GM12878 (cell line): ENCODE measurements at regions not wholly inside any gene's neighbourhood (a gene's known extent, or its start where the extent isn't known, plus 50 kb on each side); places are given as distances from the start of the nearest gene placed in this dataset.

ENCODE experiments used
- ATAC-seq: fragments of 200-7000 bp; cut with Tn5 transposase; 3 replicates; pipeline ENCODE4 v1.9.1; 2020; ENCODE audit warnings: mild to moderate bottlenecking, moderate library complexity
- BruUV-seq: library from RNA; stranded (reverse); fragments of 400-500 nt; replicated peaks from 2 replicates; lab custom pipeline; 2021; lab: Mats Ljungman, UMichigan
- CTCF ChIA-PET: fragments of 300-600 bp; sonication (Branson Sonifier 250); formaldehyde crosslinking; extraction: SDS; loops from one replicate; lab custom pipeline; 2021; ENCODE audit warnings: inconsistent platforms; lab: Yijun Ruan, JAX
- POLR2A ChIA-PET: fragments of 350-600 bp; formaldehyde crosslinking; extraction: SDS; loops from one replicate; lab custom pipeline; 2021; ENCODE audit warnings: inconsistent platforms; lab: Charles Lee
- RAD21 ChIA-PET: fragments of 300-600 bp; sonication (Branson Sonifier 250); formaldehyde crosslinking; loops from one replicate; lab custom pipeline; 2023; ENCODE audit warnings: antibody characterized with exemption; ENCODE audit not compliant: unreplicated experiment; lab: Charles Lee
- SMC1A ChIA-PET: fragments of 300-600 bp; sonication (Branson Sonifier 250); formaldehyde crosslinking; loops from one replicate; lab custom pipeline; 2023; ENCODE audit not compliant: unreplicated experiment, uncharacterized antibody; lab: Charles Lee
- DNase-seq: peaks from one replicate; pipeline ENCODE4 v3.0.0-alpha.2; 2011; ENCODE audit warnings: low read depth, low spot score
- FAIRE-seq: peaks from 3 replicates; lab custom pipeline; 2011; peaks lifted over from hg19 to GRCh38; lab: Jason Lieb, UNC
- H2AFZ ChIP-seq: 2 replicates; pipeline ENCODE4 v1.6.0; 2011; ENCODE audit warnings: low read depth, low read length, control low read depth; ENCODE audit not compliant: control insufficient read depth
- H3K27ac ChIP-seq: 2 replicates; pipeline ENCODE4 v1.5.1; 2011; ENCODE audit warnings: control low read depth; ENCODE audit not compliant: control insufficient read depth, insufficient read depth
- H3K27me3 ChIP-seq, 2 experiments: replicated peaks in 1 of 2; 2 replicates each; pipeline versions ENCODE4 v1.6.0 to v1.6.1; 2011; ENCODE audit warnings: low read length in 1 of 2; ENCODE audit not compliant: control insufficient read depth in 2 of 2, insufficient read depth in 2 of 2
- H3K36me3 ChIP-seq, 2 experiments: 2 replicates each; pipeline ENCODE4 v1.5.1; 2011; ENCODE audit warnings: low read length in 1 of 2; ENCODE audit not compliant: control insufficient read depth in 2 of 2, insufficient read depth in 2 of 2
- H3K4me1 ChIP-seq: 2 replicates; pipeline ENCODE4 v1.6.1; 2011; ENCODE audit warnings: mild to moderate bottlenecking, low read length, moderate library complexity, mixed read lengths; ENCODE audit not compliant: control insufficient read depth, insufficient read depth
- H3K4me2 ChIP-seq: 2 replicates; pipeline ENCODE4 v1.6.0; 2011; ENCODE audit warnings: control low read depth; ENCODE audit not compliant: control insufficient read depth, insufficient read depth
- H3K4me3 ChIP-seq: fragments of 200-600 bp; sonication (generic); 2 replicates; pipeline ENCODE4 v1.5.1; 2016
- H3K79me2 ChIP-seq: 2 replicates; pipeline ENCODE4 v1.6.0; 2011; ENCODE audit warnings: low read length; ENCODE audit not compliant: control insufficient read depth, insufficient read depth
- H3K9ac ChIP-seq: 2 replicates; pipeline ENCODE4 v1.8.0; 2011; ENCODE audit warnings: low read length, control low read depth, mixed read lengths; ENCODE audit not compliant: control insufficient read depth, insufficient read depth
- H3K9me3 ChIP-seq: replicated peaks from 3 replicates; pipeline ENCODE4 v1.5.1; 2011; ENCODE audit warnings: mild to moderate bottlenecking, low read length; ENCODE audit not compliant: control insufficient read depth, insufficient read depth
- H4K20me1 ChIP-seq: 2 replicates; pipeline ENCODE4 v1.6.0; 2011; ENCODE audit not compliant: control insufficient read depth, insufficient read depth
- BRCA1 ChIP-seq: IDR thresholded peaks from 2 replicates; pipeline ENCODE4 v1.6.1; 2011; ENCODE audit warnings: low read depth, low read length, improper control_type of control experiment
- EED ChIP-seq: sonication (generic); IDR thresholded peaks from 2 replicates; pipeline ENCODE4 v1.6.1; 2016; ENCODE audit warnings: antibody characterized with exemption, low read depth
- EGR1 ChIP-seq, 2 experiments: IDR thresholded peaks; 1 replicate in 1 of 2; 2 replicates in 1 of 2; pipeline ENCODE4 v1.6.1; 2011 to 2012; ENCODE audit warnings: low read depth in 2 of 2, low read length in 2 of 2, borderline replicate concordance in 1 of 2, mild to moderate bottlenecking in 1 of 2, moderate library complexity in 1 of 2
- ETV6 ChIP-seq, 2 experiments: fragments of 450-650 bp in 1 of 2; IDR thresholded peaks in 1 of 2; conservative IDR thresholded peaks in 1 of 2; 2 replicates each; pipeline ENCODE4 v1.6.1; 2014; ENCODE audit warnings: antibody characterized with exemption in 1 of 2, borderline replicate concordance in 1 of 2, low read depth in 1 of 2, mild to moderate bottlenecking in 1 of 2, moderate library complexity in 1 of 2
- FOS ChIP-seq: IDR thresholded peaks from 3 replicates; pipeline ENCODE4 v1.6.1; 2011; ENCODE audit warnings: borderline replicate concordance; ENCODE audit not compliant: insufficient read length; ENCODE audit errors: extremely low read depth
- HDGF ChIP-seq: fragments of 450-650 bp; IDR thresholded peaks from 2 replicates; pipeline ENCODE4 v1.6.1; 2016; ENCODE audit warnings: antibody characterized with exemption
- JUNB ChIP-seq: IDR thresholded peaks from 2 replicates; pipeline ENCODE4 v1.6.1; 2016; ENCODE audit warnings: antibody characterized with exemption, mild to moderate bottlenecking
- LARP7 ChIP-seq: fragments of 450-650 bp; IDR thresholded peaks from 2 replicates; pipeline ENCODE4 v1.6.1; 2017; ENCODE audit warnings: mild to moderate bottlenecking
- NRF1 ChIP-seq: conservative IDR thresholded peaks from 2 replicates; pipeline ENCODE4 v1.6.1; 2011; ENCODE audit warnings: mild to moderate bottlenecking, low read depth, low read length, improper control_type of control experiment
- PAX8 ChIP-seq: fragments of 450-650 bp; IDR thresholded peaks from 2 replicates; pipeline ENCODE4 v1.6.1; 2017; ENCODE audit warnings: mild to moderate bottlenecking, moderate library complexity
- PBX3 ChIP-seq: IDR thresholded peaks from 2 replicates; pipeline ENCODE4 v1.6.1; 2011; ENCODE audit warnings: mild to moderate bottlenecking, low read depth, low read length, moderate library complexity; ENCODE audit not compliant: insufficient replicate concordance
- POU2F2 ChIP-seq: IDR thresholded peaks from 3 replicates; pipeline ENCODE4 v1.6.1; 2011; ENCODE audit warnings: low read depth, mild to moderate bottlenecking, low read length, borderline replicate concordance
- SMAD1 ChIP-seq: fragments of 450-650 bp; IDR thresholded peaks from 2 replicates; pipeline ENCODE4 v1.6.1; 2018; ENCODE audit warnings: mild to moderate bottlenecking, low read depth; ENCODE audit not compliant: partially characterized antibody
- SMARCA5 ChIP-seq: fragments of 450-650 bp; IDR thresholded peaks from 2 replicates; pipeline ENCODE4 v1.6.1; 2017; ENCODE audit warnings: mild to moderate bottlenecking
- YBX1 ChIP-seq: fragments of 450-650 bp; IDR thresholded peaks from 2 replicates; pipeline ENCODE4 v1.6.1; 2016; ENCODE audit warnings: antibody characterized with exemption
- WGBS: methylation state at CpG from one replicate; pipeline ENCODE4 v1.1.6; 2016; ENCODE audit warnings: low lambda C conversion rate; ENCODE audit not compliant: insufficient replicate concordance, insufficient coverage; ENCODE audit errors: missing lambda C conversion rate; 5-methylcytosine and 5-hydroxymethylcytosine counted together
- in situ Hi-C: fragments of 300-500 bp; cut with MboI; formaldehyde crosslinking; loops from 9 replicates; pipeline ENCODE4 v1.14.3; 2018; ENCODE audit warnings: mixed read lengths
- intact Hi-C: fragments of 100-400 bp; cut with micrococcal nuclease; formaldehyde crosslinking; loops from one replicate; pipeline ENCODE4 v1.14.2; 2022; ENCODE audit not compliant: unreplicated experiment

- 75% methylated on average over 6 of the region's 6 CpGs for WGBS
- BruUV-seq, result no TSS peak
- H2AFZ ChIP-seq, result no peak overlapping the region
Observed at GRCh38 chr18:46242183-46242582, 138.0 kb downstream of the HAUS1 start.

GRCh38 chr18:46243095-46243494 is 138.9 kb downstream of the HAUS1 start:
- Histone ChIP-seq H3K4me3 (no peak overlapping the region), H3K4me2 (no peak overlapping the region), H3K9me3 (no peaks in the 10 kb centered on the region), H3K36me3 (peaks cover 0 to 2% of the 10 kb centered on the region in 2 experiments; a peak in 2 of 4 replicates), H4K20me1 (no peaks in the 10 kb centered on the region), H3K4me1 (no peaks in the 10 kb centered on the region), H3K9ac (no peak overlapping the region), H2AFZ (no peak overlapping the region), H3K27ac (no peak overlapping the region), H3K79me2 (peaks cover 5% of the 10 kb centered on the region), H3K27me3 (no peaks in the 10 kb centered on the region)
- intact Hi-C loops, result no loop called here
- DNase-seq (no peak), FAIRE-seq (no peak), ATAC-seq (no peak)
- POLR2A ChIA-PET, result no interaction called here
- 0% methylated on average over 1 of the region's 1 CpG for WGBS
- BruUV-seq, result no TSS peak
- SMC1A ChIA-PET, result interaction anchor here (0.5 kb wide), 1 partner anchor 25 kb away, joined by 4 read pairs; no protein-coding TSS in a partner anchor
- CTCF ChIA-PET, result no interaction called here
- RAD21 ChIA-PET, result no interaction called here
- in situ Hi-C loops, result no loop called here
- no peak for TF ChIP-seq SMARCA5
- no peak for TF ChIP-seq PAX8
- TF ChIP-seq FOS, result no peak
- TF ChIP-seq LARP7, result no peak
- TF ChIP-seq EED, result no peak
- no peak for TF ChIP-seq POU2F2
- TF ChIP-seq NRF1, result no peak
- no peak for TF ChIP-seq SMAD1
- TF ChIP-seq BRCA1, result no peak
- TF ChIP-seq JUNB, result no peak
- TF ChIP-seq YBX1, result no peak

More at GRCh38 chr18:46242183-46242582, 138.0 kb downstream of the HAUS1 start:
- no peak for DNase-seq
- intact Hi-C loops, result no loop called here
- ChIA-PET SMC1A (no interaction called here), CTCF (no interaction called here), POLR2A (no interaction called here), RAD21 (no interaction called here)
- peaks cover under 1% of the 10 kb centered on the region for H3K79me2 ChIP-seq
- no peaks in the 10 kb centered on the region for H4K20me1 ChIP-seq
- no peak overlapping the region for H3K9ac ChIP-seq
- H3K9me3 ChIP-seq, result no peaks in the 10 kb centered on the region
- TF ChIP-seq HDGF, result no peak
- TF ChIP-seq EGR1 (IDR thresholded peaks at IDR 0.05; ENCODE audit: borderline replicate concordance in 1 of 2, low read depth in 2 of 2, low read length in 2 of 2), result no peak
- no peak for TF ChIP-seq ETV6 (conservative IDR thresholded peaks at IDR 0.05 in 1 of 2, IDR thresholded peaks at IDR 0.05 in 1 of 2; ENCODE audit: borderline replicate concordance in 1 of 2, low read depth in 1 of 2)
- no peak for TF ChIP-seq PBX3
- H3K27ac ChIP-seq, result no peak overlapping the region
- H3K4me1 ChIP-seq, result no peaks in the 10 kb centered on the region
- ATAC-seq, result no peak
- in situ Hi-C loops, result no loop called here
- no peaks in the 10 kb centered on the region for H3K27me3 ChIP-seq
- no peak overlapping the region for H3K4me3 ChIP-seq
- no peak for FAIRE-seq
- no peak overlapping the region for H3K4me2 ChIP-seq
- H3K36me3 ChIP-seq, result peaks cover 0 to 2% of the 10 kb centered on the region in 2 experiments; a peak in 1 of 4 replicates
